GM12878 (cell line): ENCODE measurements at regions not wholly inside any gene's neighbourhood (a gene's known extent, or its start where the extent isn't known, plus 50 kb on each side); places are given as distances from the start of the nearest gene placed in this dataset.

Experiments used
- ATF2 ChIP-seq: IDR thresholded peaks from 2 replicates; pipeline ENCODE4 v1.6.1; 2012; ENCODE audit warnings: low read length, inconsistent platforms
- BCL3 ChIP-seq: IDR thresholded peaks from 2 replicates; pipeline ENCODE4 v1.6.1; 2011; ENCODE audit warnings: borderline replicate concordance, low read depth, mild to moderate bottlenecking, moderate library complexity, low read length; ENCODE audit not compliant: insufficient read depth, poor library complexity, severe bottlenecking
- CHD4 ChIP-seq: fragments of 200-600 bp; sonication (generic); IDR thresholded peaks from 2 replicates; pipeline ENCODE4 v1.6.1; 2016; ENCODE audit warnings: mild to moderate bottlenecking
- CUX1 ChIP-seq: IDR thresholded peaks from 2 replicates; pipeline ENCODE4 v1.6.1; 2012; ENCODE audit warnings: improper control_type of control experiment, low read depth, low read length; ENCODE audit not compliant: insufficient replicate concordance
- E4F1 ChIP-seq: fragments of 450-650 bp; IDR thresholded peaks from 2 replicates; pipeline ENCODE4 v1.6.1; 2018; ENCODE audit warnings: borderline replicate concordance, mild to moderate bottlenecking; ENCODE audit not compliant: partially characterized antibody
- ESRRA ChIP-seq: IDR thresholded peaks from 2 replicates; pipeline ENCODE4 v1.6.1; 2012; ENCODE audit warnings: mild to moderate bottlenecking, low read length, improper control_type of control experiment
- IKZF2 ChIP-seq, 2 experiments: fragments of 450-650 bp; IDR thresholded peaks; 2 replicates each; pipeline ENCODE4 v1.6.1; 2017; ENCODE audit warnings: mild to moderate bottlenecking in 2 of 2, moderate library complexity in 2 of 2
- POLR2A ChIP-seq: IDR thresholded peaks from 2 replicates; pipeline ENCODE4 v1.6.1; 2011; ENCODE audit warnings: low read depth, mild to moderate bottlenecking, low read length
- SIX5 ChIP-seq: IDR thresholded peaks from 2 replicates; pipeline ENCODE4 v1.6.1; 2011; ENCODE audit warnings: mild to moderate bottlenecking, low read depth, low read length, moderate library complexity; ENCODE audit not compliant: severe bottlenecking
- SMAD5 ChIP-seq: IDR thresholded peaks from 2 replicates; pipeline ENCODE4 v1.6.1; 2016; ENCODE audit warnings: antibody characterized with exemption, low read depth
- ZBTB40 ChIP-seq: fragments of 450-650 bp; IDR thresholded peaks from 2 replicates; pipeline ENCODE4 v1.6.1; 2016; ENCODE audit warnings: mild to moderate bottlenecking, moderate library complexity, borderline replicate concordance

GRCh38 chr3:168820810-168821415 lies 725.2 kb upstream of the GOLIM4 start (continued):
- TF ChIP-seq E4F1 (no peak), ZBTB40 (no peak), ATF2 (no peak), SMAD5 (no peak), CHD4 (no peak), IKZF2 (IDR thresholded peaks at IDR 0.05) (no peak), POLR2A (no peak), CUX1 (no peak), BCL3 (no peak), SIX5 (no peak), ESRRA (no peak)
